ENCODE measurements at regions not wholly inside any gene's neighbourhood (a gene's known extent, or its start where the extent isn't known, plus 50 kb on each side); places are given as distances from the start of the nearest gene placed in this dataset.

GRCh38 chr18:40356168-40356567 lies 1598.9 kb upstream of the PIK3C3 start:
- no peak for TF ChIP-seq CTCF (IDR thresholded peaks at IDR 0.05; ENCODE audit: low read depth, low read length, poor library complexity, severe bottlenecking)
- TF ChIP-seq EZH2phosphoT487 (IDR thresholded peaks at IDR 0.05; ENCODE audit: borderline replicate concordance, low read length), result no peak

Data from DOHH2 (cell line).